MM.1S (cell line): ENCODE measurements at regions not wholly inside any gene's neighbourhood (a gene's known extent, or its start where the extent isn't known, plus 50 kb on each side); places are given as distances from the start of the nearest gene placed in this dataset.

ENCODE experiments used
- EZH2 ChIP-seq: fragments of 300-600 bp; sonication (generic); optimal IDR thresholded peaks from 2 replicates; pipeline ENCODE3; 2017; ENCODE audit warnings: low read depth, mild to moderate bottlenecking, antibody characterized with exemption, low read length, mixed read lengths
- TF ChIP-seq, protein P1 (sequence below): fragments of 300-600 bp; sonication (generic); IDR thresholded peaks from 2 replicates; pipeline ENCODE4 v1.5.1; 2016; ENCODE audit warnings: antibody characterized with exemption, low read length, mixed read lengths

DNA sequence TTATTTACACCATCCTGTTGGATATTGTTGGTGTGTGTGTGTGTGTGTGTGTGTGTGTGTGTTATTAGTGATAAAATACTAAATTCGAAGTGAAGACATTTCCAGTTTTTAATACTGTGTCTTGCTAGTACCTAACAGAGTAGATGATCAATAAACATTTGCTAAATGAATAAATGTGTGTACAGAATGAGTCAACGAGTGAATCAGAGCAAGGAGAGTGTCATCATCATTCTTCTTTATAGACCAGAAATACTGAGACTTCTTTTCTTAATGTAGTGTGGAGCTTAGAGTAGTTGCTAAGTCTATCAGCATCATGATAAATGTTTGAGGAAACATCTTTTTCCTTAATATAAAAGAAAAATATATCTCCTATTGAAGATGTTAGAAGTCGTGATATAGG lies 169.7 kb upstream of the SATB2 start:
- no peak for TF ChIP-seq EZH2
- TF ChIP-seq, protein P1, sequence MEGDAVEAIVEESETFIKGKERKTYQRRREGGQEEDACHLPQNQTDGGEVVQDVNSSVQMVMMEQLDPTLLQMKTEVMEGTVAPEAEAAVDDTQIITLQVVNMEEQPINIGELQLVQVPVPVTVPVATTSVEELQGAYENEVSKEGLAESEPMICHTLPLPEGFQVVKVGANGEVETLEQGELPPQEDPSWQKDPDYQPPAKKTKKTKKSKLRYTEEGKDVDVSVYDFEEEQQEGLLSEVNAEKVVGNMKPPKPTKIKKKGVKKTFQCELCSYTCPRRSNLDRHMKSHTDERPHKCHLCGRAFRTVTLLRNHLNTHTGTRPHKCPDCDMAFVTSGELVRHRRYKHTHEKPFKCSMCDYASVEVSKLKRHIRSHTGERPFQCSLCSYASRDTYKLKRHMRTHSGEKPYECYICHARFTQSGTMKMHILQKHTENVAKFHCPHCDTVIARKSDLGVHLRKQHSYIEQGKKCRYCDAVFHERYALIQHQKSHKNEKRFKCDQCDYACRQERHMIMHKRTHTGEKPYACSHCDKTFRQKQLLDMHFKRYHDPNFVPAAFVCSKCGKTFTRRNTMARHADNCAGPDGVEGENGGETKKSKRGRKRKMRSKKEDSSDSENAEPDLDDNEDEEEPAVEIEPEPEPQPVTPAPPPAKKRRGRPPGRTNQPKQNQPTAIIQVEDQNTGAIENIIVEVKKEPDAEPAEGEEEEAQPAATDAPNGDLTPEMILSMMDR: no peak
